Kidney (tissue), 13 donors: ENCODE measurements at regions not wholly inside any gene's neighbourhood (a gene's known extent, or its start where the extent isn't known, plus 50 kb on each side); places are given as distances from the start of the nearest gene placed in this dataset.
"Not testable (repeated sequence)": the region's sequence is repeated elsewhere in the genome, so short reads cannot be mapped to it uniquely, and the experiment has no call there.

Source experiments
- DNase-seq, 5 donors: peaks; one replicate each; pipeline ENCODE4 v3.0.0-alpha.2; 2013 to 2020
- FAIRE-seq: peaks from 2 replicates; lab custom pipeline; 2012; peaks lifted over from hg19 to GRCh38; lab: Jason Lieb, UNC
- H3K27ac ChIP-seq, 2 donors: one replicate each; pipeline ENCODE4 v1.7.0; 2013; ENCODE audit warnings: low read depth in 2 of 2, low read length in 2 of 2, inconsistent platforms in 1 of 2
- H3K27me3 ChIP-seq: one replicate; pipeline ENCODE4 v1.7.1; 2013; ENCODE audit warnings: low read length, inconsistent platforms; ENCODE audit not compliant: control insufficient read depth, insufficient read depth
- H3K36me3 ChIP-seq, 3 donors: one replicate each; pipeline versions ENCODE4 v1.7.0 to v1.7.1; 2013; ENCODE audit warnings: low read length in 3 of 3, control low read depth in 1 of 3, inconsistent platforms in 1 of 3; ENCODE audit not compliant: insufficient read depth in 3 of 3, control insufficient read depth in 2 of 3
- H3K4me1 ChIP-seq, 3 donors: one replicate each; pipeline versions ENCODE4 v1.7.0 to v1.7.1; 2013; ENCODE audit warnings: low read length in 3 of 3, inconsistent platforms in 1 of 3, low read depth in 1 of 3; ENCODE audit not compliant: control insufficient read depth in 2 of 3, insufficient read depth in 2 of 3
- H3K4me3 ChIP-seq, 3 donors: one replicate each; pipeline versions ENCODE4 v1.7.0 to v1.8.1; 2013; ENCODE audit warnings: low read length in 3 of 3, control low read depth in 1 of 3, inconsistent platforms in 1 of 3
- H3K9ac ChIP-seq, 3 donors: one replicate each; pipeline versions ENCODE4 v1.7.0 to v1.7.1; 2013; ENCODE audit warnings: low read length in 3 of 3, control low read depth in 1 of 3, inconsistent platforms in 1 of 3
- H3K9me3 ChIP-seq, 3 donors: one replicate each; pipeline versions ENCODE4 v1.7.0 to v1.7.1; 2013; ENCODE audit warnings: low read length in 3 of 3, control low read depth in 1 of 3, inconsistent platforms in 1 of 3; ENCODE audit not compliant: control insufficient read depth in 2 of 3, insufficient read depth in 1 of 3
- CTCF ChIP-seq: IDR thresholded peaks from 3 replicates; pipeline ENCODE4 v1.5.1; 2012; ENCODE audit warnings: mild to moderate bottlenecking, moderate library complexity, borderline replicate concordance; ENCODE audit not compliant: insufficient read depth; ENCODE audit errors: extremely low read depth
- intact Hi-C: fragments of 100-400 bp; cut with DNase I; formaldehyde crosslinking; loops from one replicate; pipeline ENCODE4 v1.11.1; 2022
- donor health status: control.
- donor health status: control.
- donor health status: control.
- donor health status: control.
- donor health status: control.
- donor health status: DM: yes; HTN: yes; CAD: no.
- donor health status: Normal renal cell carcinoma (clear cell type).

- TF ChIP-seq CTCF: no peak
- intact Hi-C loops: no loop called here
- DNase-seq: no peak
- Histone ChIP-seq H3K36me3 (no peaks in the 10 kb centered on the region), H3K27ac (no peak overlapping the region), H3K27me3 (peaks cover 30% of the 10 kb centered on the region), H3K4me3 (no peak overlapping the region), H3K9ac (no peak overlapping the region), H3K9me3 (no peaks in the 10 kb centered on the region), H3K4me1 (no peaks in the 10 kb centered on the region)
- no peak for FAIRE-seq
Observed at GRCh38 chr1:228653748-228654147, 81.5 kb upstream of the RHOU start.

- FAIRE-seq: no peak
- intact Hi-C loops: no loop called here
- no peak for TF ChIP-seq CTCF
- Histone ChIP-seq H3K9me3 (no peaks in the 10 kb centered on the region), H3K4me3 (no peak overlapping the region), H3K9ac (no peak overlapping the region), H3K36me3 (no peaks in the 10 kb centered on the region), H3K27ac (no peak overlapping the region), H3K27me3 (peaks cover 9% of the 10 kb centered on the region), H3K4me1 (no peaks in the 10 kb centered on the region)
- DNase-seq: no peak
Observed at GRCh38 chr1:228655796-228656394, 79.4 kb upstream of the RHOU start.

- FAIRE-seq, intact Hi-C loops, H3K27me3 ChIP-seq, H3K4me1 ChIP-seq, H3K36me3 ChIP-seq, H3K9ac ChIP-seq, H3K9me3 ChIP-seq, H3K27ac ChIP-seq, H3K4me3 ChIP-seq, DNase-seq: not testable (repeated sequence)
Observed at GRCh38 chr1:228662007-228662689, 73.1 kb upstream of the RHOU start.

- intact Hi-C loops: no loop called here
- Histone ChIP-seq H3K36me3 (no peaks in the 10 kb centered on the region), H3K27ac (no peak overlapping the region), H3K9ac (no peak overlapping the region), H3K27me3 (no peaks in the 10 kb centered on the region), H3K4me3 (no peak overlapping the region), H3K4me1 (no peaks in the 10 kb centered on the region), H3K9me3 (no peaks in the 10 kb centered on the region)
- FAIRE-seq: no peak
- TF ChIP-seq CTCF: peak; percentile 84
- peak in 4 of 5 donors; percentile 74 to 87 (median 80) for DNase-seq
Observed at GRCh38 chr1:228664399-228664914, 70.8 kb upstream of the RHOU start.
